ENCODE measurements at regions not wholly inside any gene's neighbourhood (a gene's known extent, or its start where the extent isn't known, plus 50 kb on each side); places are given as distances from the start of the nearest gene placed in this dataset.
"Not testable (repeated sequence)": the region's sequence is repeated elsewhere in the genome, so short reads cannot be mapped to it uniquely, and the experiment has no call there.

GRCh38 chr9:19662213-19662612 lies 126.6 kb downstream of the SLC24A2 start:
- intact Hi-C loops (cut with DNase I), result no loop called here
- DNase-seq (ENCODE audit: low spot score), result no peak

- DNase-seq (ENCODE audit: low spot score), result no peak
- intact Hi-C loops (cut with DNase I), result no loop called here
Observed at GRCh38 chr9:19660019-19660418, 128.8 kb downstream of the SLC24A2 start.

GRCh38 chr9:19656704-19657103 lies 132.1 kb downstream of the SLC24A2 start:
- intact Hi-C loops (cut with DNase I), result no loop called here
- no peak for DNase-seq (ENCODE audit: low spot score)

GRCh38 chr9:19651681-19652080 lies 137.2 kb downstream of the SLC24A2 start:
- no peak for DNase-seq (ENCODE audit: low spot score)
- intact Hi-C loops (cut with DNase I), result no loop called here

- DNase-seq (ENCODE audit: low spot score), result no peak
- intact Hi-C loops (cut with DNase I), result no loop called here
Observed at GRCh38 chr9:19650312-19650711, 138.5 kb downstream of the SLC24A2 start.

- no peak for DNase-seq (ENCODE audit: low spot score)
- intact Hi-C loops (cut with DNase I), result loop anchor here (10.0 kb wide), 1 partner anchor 155 kb away; no protein-coding TSS in a partner anchor
Observed at GRCh38 chr9:19649336-19650041, 139.3 kb downstream of the SLC24A2 start.

GRCh38 chr9:19648672-19649071 lies 140.2 kb downstream of the SLC24A2 start:
- no peak for DNase-seq (ENCODE audit: low spot score)
- intact Hi-C loops (cut with DNase I), result loop anchor here (10.0 kb wide), 1 partner anchor 154 kb away; no protein-coding TSS in a partner anchor

GRCh38 chr9:19643875-19644274 lies 145.0 kb downstream of the SLC24A2 start:
- intact Hi-C loops (cut with DNase I), result loop anchor here (10.0 kb wide), 1 partner anchor 149 kb away; no protein-coding TSS in a partner anchor
- no peak for DNase-seq (ENCODE audit: low spot score)

GRCh38 chr9:19642256-19642655 lies 146.6 kb downstream of the SLC24A2 start:
- intact Hi-C loops (cut with DNase I), result loop anchor here (10.0 kb wide), 1 partner anchor 147 kb away; no protein-coding TSS in a partner anchor

GRCh38 chr9:19641046-19641445 lies 147.8 kb downstream of the SLC24A2 start:
- intact Hi-C loops (cut with DNase I), result loop anchor here (10.0 kb wide), 1 partner anchor 146 kb away; no protein-coding TSS in a partner anchor

More at GRCh38 chr9:19642256-19642655, 146.6 kb downstream of the SLC24A2 start:
- DNase-seq (ENCODE audit: low spot score), result no peak

GRCh38 chr9:19640014-19640413 lies 148.8 kb downstream of the SLC24A2 start:
- DNase-seq (ENCODE audit: low spot score), result no peak
- intact Hi-C loops (cut with DNase I), result loop anchor here (10.0 kb wide), 1 partner anchor 145 kb away; no protein-coding TSS in a partner anchor

More at GRCh38 chr9:19641046-19641445, 147.8 kb downstream of the SLC24A2 start:
- no peak for DNase-seq (ENCODE audit: low spot score)

GRCh38 chr9:19637084-19637483 lies 151.8 kb downstream of the SLC24A2 start:
- no peak for DNase-seq (ENCODE audit: low spot score)
- intact Hi-C loops (cut with DNase I), result no loop called here

- intact Hi-C loops (cut with DNase I), result no loop called here
Observed at GRCh38 chr9:19634881-19635280, 154.0 kb downstream of the SLC24A2 start.

GRCh38 chr9:19631181-19631580 lies 157.7 kb downstream of the SLC24A2 start:
- no peak for DNase-seq (ENCODE audit: low spot score)
- intact Hi-C loops (cut with DNase I), result no loop called here

More at GRCh38 chr9:19634881-19635280, 154.0 kb downstream of the SLC24A2 start:
- DNase-seq (ENCODE audit: low spot score), result no peak

- intact Hi-C loops (cut with DNase I), result no loop called here
- no peak for DNase-seq (ENCODE audit: low spot score)
Observed at GRCh38 chr9:19630760-19631159, 158.1 kb downstream of the SLC24A2 start.

- intact Hi-C loops (cut with DNase I), result no loop called here
- no peak for DNase-seq (ENCODE audit: low spot score)
Observed at GRCh38 chr9:19629488-19629887, 159.3 kb downstream of the SLC24A2 start.

- intact Hi-C loops (cut with DNase I); DNase-seq (ENCODE audit: low spot score): not testable (repeated sequence)
Observed at GRCh38 chr9:19625426-19625825, 163.4 kb downstream of the SLC24A2 start.

GRCh38 chr9:19624519-19624918 lies 164.3 kb downstream of the SLC24A2 start:
- intact Hi-C loops (cut with DNase I), result no loop called here
- no peak for DNase-seq (ENCODE audit: low spot score)

- DNase-seq (ENCODE audit: low spot score), result no peak
- intact Hi-C loops (cut with DNase I), result no loop called here
Observed at GRCh38 chr9:19623941-19624340, 164.9 kb downstream of the SLC24A2 start.

- intact Hi-C loops (cut with DNase I), result no loop called here
- no peak for DNase-seq (ENCODE audit: low spot score)
Observed at GRCh38 chr9:19620326-19620725, 168.5 kb downstream of the SLC24A2 start.

- intact Hi-C loops (cut with DNase I), result no loop called here
- no peak for DNase-seq (ENCODE audit: low spot score)
Observed at GRCh38 chr9:19619221-19619620, 169.6 kb downstream of the SLC24A2 start.

Measured in cardiac septum (tissue), 1 donor.